GM12878 (cell line): ENCODE measurements at regions not wholly inside any gene's neighbourhood (a gene's known extent, or its start where the extent isn't known, plus 50 kb on each side); places are given as distances from the start of the nearest gene placed in this dataset.

Source experiments
- ATAC-seq: fragments of 200-7000 bp; cut with Tn5 transposase; 3 replicates; pipeline ENCODE4 v1.9.1; 2020; ENCODE audit warnings: mild to moderate bottlenecking, moderate library complexity
- BruUV-seq: library from RNA; stranded (reverse); fragments of 400-500 nt; replicated peaks from 2 replicates; lab custom pipeline; 2021; lab: Mats Ljungman, UMichigan
- CTCF ChIA-PET: fragments of 300-600 bp; sonication (Branson Sonifier 250); formaldehyde crosslinking; extraction: SDS; loops from one replicate; lab custom pipeline; 2021; ENCODE audit warnings: inconsistent platforms; lab: Yijun Ruan, JAX
- POLR2A ChIA-PET: fragments of 350-600 bp; formaldehyde crosslinking; extraction: SDS; loops from one replicate; lab custom pipeline; 2021; ENCODE audit warnings: inconsistent platforms; lab: Charles Lee
- RAD21 ChIA-PET: fragments of 300-600 bp; sonication (Branson Sonifier 250); formaldehyde crosslinking; loops from one replicate; lab custom pipeline; 2023; ENCODE audit warnings: antibody characterized with exemption; ENCODE audit not compliant: unreplicated experiment; lab: Charles Lee
- SMC1A ChIA-PET: fragments of 300-600 bp; sonication (Branson Sonifier 250); formaldehyde crosslinking; loops from one replicate; lab custom pipeline; 2023; ENCODE audit not compliant: unreplicated experiment, uncharacterized antibody; lab: Charles Lee
- DNase-seq: peaks from one replicate; pipeline ENCODE4 v3.0.0-alpha.2; 2011; ENCODE audit warnings: low read depth, low spot score
- FAIRE-seq: peaks from 3 replicates; lab custom pipeline; 2011; peaks lifted over from hg19 to GRCh38; lab: Jason Lieb, UNC
- H2AFZ ChIP-seq: 2 replicates; pipeline ENCODE4 v1.6.0; 2011; ENCODE audit warnings: low read depth, low read length, control low read depth; ENCODE audit not compliant: control insufficient read depth
- H3K27ac ChIP-seq: 2 replicates; pipeline ENCODE4 v1.5.1; 2011; ENCODE audit warnings: control low read depth; ENCODE audit not compliant: control insufficient read depth, insufficient read depth
- H3K27me3 ChIP-seq, 2 experiments: replicated peaks in 1 of 2; 2 replicates each; pipeline versions ENCODE4 v1.6.0 to v1.6.1; 2011; ENCODE audit warnings: low read length in 1 of 2; ENCODE audit not compliant: control insufficient read depth in 2 of 2, insufficient read depth in 2 of 2
- H3K36me3 ChIP-seq, 2 experiments: 2 replicates each; pipeline ENCODE4 v1.5.1; 2011; ENCODE audit warnings: low read length in 1 of 2; ENCODE audit not compliant: control insufficient read depth in 2 of 2, insufficient read depth in 2 of 2
- H3K4me1 ChIP-seq: 2 replicates; pipeline ENCODE4 v1.6.1; 2011; ENCODE audit warnings: mild to moderate bottlenecking, low read length, moderate library complexity, mixed read lengths; ENCODE audit not compliant: control insufficient read depth, insufficient read depth
- H3K4me2 ChIP-seq: 2 replicates; pipeline ENCODE4 v1.6.0; 2011; ENCODE audit warnings: control low read depth; ENCODE audit not compliant: control insufficient read depth, insufficient read depth
- H3K4me3 ChIP-seq: fragments of 200-600 bp; sonication (generic); 2 replicates; pipeline ENCODE4 v1.5.1; 2016
- H3K79me2 ChIP-seq: 2 replicates; pipeline ENCODE4 v1.6.0; 2011; ENCODE audit warnings: low read length; ENCODE audit not compliant: control insufficient read depth, insufficient read depth
- H3K9ac ChIP-seq: 2 replicates; pipeline ENCODE4 v1.8.0; 2011; ENCODE audit warnings: low read length, control low read depth, mixed read lengths; ENCODE audit not compliant: control insufficient read depth, insufficient read depth
- H3K9me3 ChIP-seq: replicated peaks from 3 replicates; pipeline ENCODE4 v1.5.1; 2011; ENCODE audit warnings: mild to moderate bottlenecking, low read length; ENCODE audit not compliant: control insufficient read depth, insufficient read depth
- H4K20me1 ChIP-seq: 2 replicates; pipeline ENCODE4 v1.6.0; 2011; ENCODE audit not compliant: control insufficient read depth, insufficient read depth
- CBX5 ChIP-seq: sonication (generic); IDR thresholded peaks from 2 replicates; pipeline ENCODE4 v1.6.1; 2016; ENCODE audit warnings: low read depth, moderate library complexity, mild to moderate bottlenecking, inconsistent platforms
- CHD4 ChIP-seq: fragments of 200-600 bp; sonication (generic); IDR thresholded peaks from 2 replicates; pipeline ENCODE4 v1.6.1; 2016; ENCODE audit warnings: mild to moderate bottlenecking
- FOXK2 ChIP-seq: fragments of 450-650 bp; IDR thresholded peaks from 2 replicates; pipeline ENCODE4 v1.6.1; 2017; ENCODE audit warnings: mild to moderate bottlenecking, moderate library complexity
- SPI1 ChIP-seq: IDR thresholded peaks from 2 replicates; pipeline ENCODE4 v1.6.1; 2011; ENCODE audit warnings: low read depth, mild to moderate bottlenecking, low read length, moderate library complexity, borderline replicate concordance; ENCODE audit not compliant: insufficient read depth
- ZNF24 ChIP-seq: fragments of 450-650 bp; IDR thresholded peaks from 2 replicates; pipeline ENCODE4 v1.6.1; 2017; ENCODE audit warnings: antibody characterized with exemption, mild to moderate bottlenecking
- ZNF274 ChIP-seq: IDR thresholded peaks from one replicate; pipeline ENCODE4 v1.8.0; 2011; ENCODE audit not compliant: insufficient read length, insufficient read depth
- WGBS: methylation state at CpG from one replicate; pipeline ENCODE4 v1.1.6; 2016; ENCODE audit warnings: low lambda C conversion rate; ENCODE audit not compliant: insufficient replicate concordance, insufficient coverage; ENCODE audit errors: missing lambda C conversion rate; 5-methylcytosine and 5-hydroxymethylcytosine counted together
- in situ Hi-C: fragments of 300-500 bp; cut with MboI; formaldehyde crosslinking; loops from 9 replicates; pipeline ENCODE4 v1.14.3; 2018; ENCODE audit warnings: mixed read lengths
- intact Hi-C: fragments of 100-400 bp; cut with micrococcal nuclease; formaldehyde crosslinking; loops from one replicate; pipeline ENCODE4 v1.14.2; 2022; ENCODE audit not compliant: unreplicated experiment
- TF ChIP-seq, protein P1 (sequence below): IDR thresholded peaks from 2 replicates; pipeline ENCODE4 v1.6.1; 2011; ENCODE audit warnings: mild to moderate bottlenecking, low read depth, low read length, moderate library complexity; ENCODE audit not compliant: insufficient replicate concordance
- TF ChIP-seq, protein P2 (sequence below): fragments of 150-350 bp; IDR thresholded peaks from 2 replicates; pipeline ENCODE4 v1.6.1; 2016; ENCODE audit warnings: low read depth, low read length
- TF ChIP-seq, protein P3 (sequence below): IDR thresholded peaks from 2 replicates; pipeline ENCODE4 v1.6.1; 2012; ENCODE audit warnings: low read depth, low read length, improper control_type of control experiment
- TF ChIP-seq, protein P4 (sequence below): fragments of 450-650 bp; formaldehyde crosslinking; IDR thresholded peaks from 2 replicates; pipeline ENCODE4 v1.4.0; 2020; ENCODE audit warnings: mild to moderate bottlenecking, moderate library complexity
- TF ChIP-seq, protein P5 (sequence below): fragments of 450-650 bp; IDR thresholded peaks from 2 replicates; pipeline ENCODE4 v1.6.1; 2017; ENCODE audit warnings: low read depth, mild to moderate bottlenecking, moderate library complexity

DNA sequence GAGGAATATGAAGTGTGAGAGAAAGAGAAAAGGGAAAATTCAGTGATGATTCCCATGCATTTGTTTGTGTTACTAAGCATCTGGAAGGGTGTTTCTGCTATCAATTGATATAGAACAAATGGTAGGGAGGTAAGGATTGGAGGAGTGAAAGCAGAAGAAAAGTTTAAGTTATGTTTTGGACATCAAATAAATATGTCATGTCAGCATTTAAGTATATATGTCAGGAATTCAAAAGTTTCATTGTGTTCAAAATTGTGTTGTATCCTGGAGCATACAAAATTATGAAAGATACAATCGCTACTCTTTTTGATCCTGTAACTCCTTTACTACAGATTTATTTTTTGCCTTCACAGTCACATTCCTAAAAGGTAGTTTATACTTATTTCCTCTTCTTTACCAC lies 885.8 kb downstream of the KCNA4 start:
- RAD21 ChIA-PET: no interaction called here

More for the DNA sequence above, 885.8 kb downstream of the KCNA4 start:
- no peaks in the 10 kb centered on the region for H3K4me1 ChIP-seq
- in situ Hi-C loops: no loop called here
- ChIA-PET CTCF (no interaction called here), POLR2A (no interaction called here), SMC1A (no interaction called here)
- H4K20me1 ChIP-seq: no peaks in the 10 kb centered on the region
- no peaks in the 10 kb centered on the region for H3K27me3 ChIP-seq
- no peak overlapping the region for H3K4me3 ChIP-seq
- H3K27ac ChIP-seq: no peak overlapping the region
- TF ChIP-seq CHD4: no peak
- TF ChIP-seq, protein P1, sequence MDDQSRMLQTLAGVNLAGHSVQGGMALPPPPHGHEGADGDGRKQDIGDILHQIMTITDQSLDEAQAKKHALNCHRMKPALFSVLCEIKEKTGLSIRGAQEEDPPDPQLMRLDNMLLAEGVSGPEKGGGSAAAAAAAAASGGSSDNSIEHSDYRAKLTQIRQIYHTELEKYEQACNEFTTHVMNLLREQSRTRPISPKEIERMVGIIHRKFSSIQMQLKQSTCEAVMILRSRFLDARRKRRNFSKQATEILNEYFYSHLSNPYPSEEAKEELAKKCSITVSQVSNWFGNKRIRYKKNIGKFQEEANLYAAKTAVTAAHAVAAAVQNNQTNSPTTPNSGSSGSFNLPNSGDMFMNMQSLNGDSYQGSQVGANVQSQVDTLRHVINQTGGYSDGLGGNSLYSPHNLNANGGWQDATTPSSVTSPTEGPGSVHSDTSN: no peak
- TF ChIP-seq CBX5: no peak
- TF ChIP-seq FOXK2: no peak
- TF ChIP-seq, protein P2, sequence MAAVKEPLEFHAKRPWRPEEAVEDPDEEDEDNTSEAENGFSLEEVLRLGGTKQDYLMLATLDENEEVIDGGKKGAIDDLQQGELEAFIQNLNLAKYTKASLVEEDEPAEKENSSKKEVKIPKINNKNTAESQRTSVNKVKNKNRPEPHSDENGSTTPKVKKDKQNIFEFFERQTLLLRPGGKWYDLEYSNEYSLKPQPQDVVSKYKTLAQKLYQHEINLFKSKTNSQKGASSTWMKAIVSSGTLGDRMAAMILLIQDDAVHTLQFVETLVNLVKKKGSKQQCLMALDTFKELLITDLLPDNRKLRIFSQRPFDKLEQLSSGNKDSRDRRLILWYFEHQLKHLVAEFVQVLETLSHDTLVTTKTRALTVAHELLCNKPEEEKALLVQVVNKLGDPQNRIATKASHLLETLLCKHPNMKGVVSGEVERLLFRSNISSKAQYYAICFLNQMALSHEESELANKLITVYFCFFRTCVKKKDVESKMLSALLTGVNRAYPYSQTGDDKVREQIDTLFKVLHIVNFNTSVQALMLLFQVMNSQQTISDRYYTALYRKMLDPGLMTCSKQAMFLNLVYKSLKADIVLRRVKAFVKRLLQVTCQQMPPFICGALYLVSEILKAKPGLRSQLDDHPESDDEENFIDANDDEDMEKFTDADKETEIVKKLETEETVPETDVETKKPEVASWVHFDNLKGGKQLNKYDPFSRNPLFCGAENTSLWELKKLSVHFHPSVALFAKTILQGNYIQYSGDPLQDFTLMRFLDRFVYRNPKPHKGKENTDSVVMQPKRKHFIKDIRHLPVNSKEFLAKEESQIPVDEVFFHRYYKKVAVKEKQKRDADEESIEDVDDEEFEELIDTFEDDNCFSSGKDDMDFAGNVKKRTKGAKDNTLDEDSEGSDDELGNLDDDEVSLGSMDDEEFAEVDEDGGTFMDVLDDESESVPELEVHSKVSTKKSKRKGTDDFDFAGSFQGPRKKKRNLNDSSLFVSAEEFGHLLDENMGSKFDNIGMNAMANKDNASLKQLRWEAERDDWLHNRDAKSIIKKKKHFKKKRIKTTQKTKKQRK: no peak
- no peak for TF ChIP-seq SPI1
- TF ChIP-seq ZNF24: no peak
- TF ChIP-seq, protein P3, sequence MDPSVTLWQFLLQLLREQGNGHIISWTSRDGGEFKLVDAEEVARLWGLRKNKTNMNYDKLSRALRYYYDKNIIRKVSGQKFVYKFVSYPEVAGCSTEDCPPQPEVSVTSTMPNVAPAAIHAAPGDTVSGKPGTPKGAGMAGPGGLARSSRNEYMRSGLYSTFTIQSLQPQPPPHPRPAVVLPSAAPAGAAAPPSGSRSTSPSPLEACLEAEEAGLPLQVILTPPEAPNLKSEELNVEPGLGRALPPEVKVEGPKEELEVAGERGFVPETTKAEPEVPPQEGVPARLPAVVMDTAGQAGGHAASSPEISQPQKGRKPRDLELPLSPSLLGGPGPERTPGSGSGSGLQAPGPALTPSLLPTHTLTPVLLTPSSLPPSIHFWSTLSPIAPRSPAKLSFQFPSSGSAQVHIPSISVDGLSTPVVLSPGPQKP: no peak
- TF ChIP-seq, protein P4, sequence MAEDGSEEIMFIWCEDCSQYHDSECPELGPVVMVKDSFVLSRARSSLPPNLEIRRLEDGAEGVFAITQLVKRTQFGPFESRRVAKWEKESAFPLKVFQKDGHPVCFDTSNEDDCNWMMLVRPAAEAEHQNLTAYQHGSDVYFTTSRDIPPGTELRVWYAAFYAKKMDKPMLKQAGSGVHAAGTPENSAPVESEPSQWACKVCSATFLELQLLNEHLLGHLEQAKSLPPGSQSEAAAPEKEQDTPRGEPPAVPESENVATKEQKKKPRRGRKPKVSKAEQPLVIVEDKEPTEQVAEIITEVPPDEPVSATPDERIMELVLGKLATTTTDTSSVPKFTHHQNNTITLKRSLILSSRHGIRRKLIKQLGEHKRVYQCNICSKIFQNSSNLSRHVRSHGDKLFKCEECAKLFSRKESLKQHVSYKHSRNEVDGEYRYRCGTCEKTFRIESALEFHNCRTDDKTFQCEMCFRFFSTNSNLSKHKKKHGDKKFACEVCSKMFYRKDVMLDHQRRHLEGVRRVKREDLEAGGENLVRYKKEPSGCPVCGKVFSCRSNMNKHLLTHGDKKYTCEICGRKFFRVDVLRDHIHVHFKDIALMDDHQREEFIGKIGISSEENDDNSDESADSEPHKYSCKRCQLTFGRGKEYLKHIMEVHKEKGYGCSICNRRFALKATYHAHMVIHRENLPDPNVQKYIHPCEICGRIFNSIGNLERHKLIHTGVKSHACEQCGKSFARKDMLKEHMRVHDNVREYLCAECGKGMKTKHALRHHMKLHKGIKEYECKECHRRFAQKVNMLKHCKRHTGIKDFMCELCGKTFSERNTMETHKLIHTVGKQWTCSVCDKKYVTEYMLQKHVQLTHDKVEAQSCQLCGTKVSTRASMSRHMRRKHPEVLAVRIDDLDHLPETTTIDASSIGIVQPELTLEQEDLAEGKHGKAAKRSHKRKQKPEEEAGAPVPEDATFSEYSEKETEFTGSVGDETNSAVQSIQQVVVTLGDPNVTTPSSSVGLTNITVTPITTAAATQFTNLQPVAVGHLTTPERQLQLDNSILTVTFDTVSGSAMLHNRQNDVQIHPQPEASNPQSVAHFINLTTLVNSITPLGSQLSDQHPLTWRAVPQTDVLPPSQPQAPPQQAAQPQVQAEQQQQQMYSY: no peak
- TF ChIP-seq ZNF274: no peak
- TF ChIP-seq, protein P5, sequence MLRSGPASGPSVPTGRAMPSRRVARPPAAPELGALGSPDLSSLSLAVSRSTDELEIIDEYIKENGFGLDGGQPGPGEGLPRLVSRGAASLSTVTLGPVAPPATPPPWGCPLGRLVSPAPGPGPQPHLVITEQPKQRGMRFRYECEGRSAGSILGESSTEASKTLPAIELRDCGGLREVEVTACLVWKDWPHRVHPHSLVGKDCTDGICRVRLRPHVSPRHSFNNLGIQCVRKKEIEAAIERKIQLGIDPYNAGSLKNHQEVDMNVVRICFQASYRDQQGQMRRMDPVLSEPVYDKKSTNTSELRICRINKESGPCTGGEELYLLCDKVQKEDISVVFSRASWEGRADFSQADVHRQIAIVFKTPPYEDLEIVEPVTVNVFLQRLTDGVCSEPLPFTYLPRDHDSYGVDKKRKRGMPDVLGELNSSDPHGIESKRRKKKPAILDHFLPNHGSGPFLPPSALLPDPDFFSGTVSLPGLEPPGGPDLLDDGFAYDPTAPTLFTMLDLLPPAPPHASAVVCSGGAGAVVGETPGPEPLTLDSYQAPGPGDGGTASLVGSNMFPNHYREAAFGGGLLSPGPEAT: no peak
- 0% methylated on average over 1 of the region's 1 CpG for WGBS
- no TSS peak for BruUV-seq
- no peak overlapping the region for H3K9ac ChIP-seq
- no peaks in the 10 kb centered on the region for H3K36me3 ChIP-seq
- no peaks in the 10 kb centered on the region for H3K9me3 ChIP-seq
- no peak overlapping the region for H3K4me2 ChIP-seq
- no peak overlapping the region for H2AFZ ChIP-seq
- no peaks in the 10 kb centered on the region for H3K79me2 ChIP-seq
- DNase-seq (no peak), ATAC-seq (no peak), FAIRE-seq (no peak)
- intact Hi-C loops: no loop called here
